ENCODE measurements at regions not wholly inside any gene's neighbourhood (a gene's known extent, or its start where the extent isn't known, plus 50 kb on each side); places are given as distances from the start of the nearest gene placed in this dataset.

- TF ChIP-seq CTCF (IDR thresholded peaks at IDR 0.05; ENCODE audit: control extremely low read depth in 1 of 3, insufficient read depth in 1 of 3, low read depth in 1 of 3, low read length in 3 of 3) (no peak), BRCA1 (IDR thresholded peaks at IDR 0.05; ENCODE audit: low read depth, low read length) (no peak), CHD1 (IDR thresholded peaks at IDR 0.05; ENCODE audit: low read depth, low read length) (no peak), CHD2 (IDR thresholded peaks at IDR 0.05; ENCODE audit: low read length) (no peak)
Measured at GRCh38 chr6:131427434-131428058, 145.5 kb upstream of the ARG1 start.
